Activated T-helper 2 cell treated with anti-CD3 and anti-CD28 coated beads, Interferon-gamma antibody, Interleukin-2, Interleukin-4, amounts not matched to agents 10 μg/mL and 5 μg/mL and 100 μg/mL, durations not matched to agents 14 hours and 24 hours and 36 hours (primary cell): ENCODE measurements at regions not wholly inside any gene's neighbourhood (a gene's known extent, or its start where the extent isn't known, plus 50 kb on each side); places are given as distances from the start of the nearest gene placed in this dataset.
"Not testable (repeated sequence)": the region's sequence is repeated elsewhere in the genome, so short reads cannot be mapped to it uniquely, and the experiment has no call there.

ENCODE experiments used
- DNase-seq: peaks from one replicate; pipeline ENCODE4 v3.0.0; 2021; ENCODE audit warnings: low spot score
- H3K27ac Mint-ChIP-seq: one replicate; pipeline ENCODE4 v1.8.0; 2021; ENCODE audit warnings: mixed read lengths
- H3K27me3 Mint-ChIP-seq: one replicate; pipeline ENCODE4 v1.8.0; 2021; ENCODE audit warnings: low read depth, mixed read lengths
- H3K36me3 Mint-ChIP-seq: one replicate; pipeline ENCODE4 v1.8.0; 2021; ENCODE audit warnings: low read depth, mixed read lengths
- H3K4me1 Mint-ChIP-seq: one replicate; pipeline ENCODE4 v1.8.0; 2021; ENCODE audit warnings: low read depth, mixed read lengths
- H3K4me3 Mint-ChIP-seq: one replicate; pipeline ENCODE4 v1.8.0; 2021; ENCODE audit warnings: low read depth, mild to moderate bottlenecking, moderate library complexity, mixed read lengths
- H3K9me3 Mint-ChIP-seq: one replicate; pipeline ENCODE4 v1.8.0; 2021; ENCODE audit warnings: mixed read lengths
- intact Hi-C: fragments of 100-400 bp; cut with micrococcal nuclease; formaldehyde crosslinking; loops from one replicate; pipeline ENCODE4 v1.15.1; 2023

GRCh38 chrX:129361576-129361975 is 161.7 kb downstream of the SMARCA1 start:
- H3K27ac Mint-ChIP-seq = no peak overlapping the region
- H3K27me3 Mint-ChIP-seq = no peaks in the 10 kb centered on the region
- no peaks in the 10 kb centered on the region for H3K9me3 Mint-ChIP-seq
- no peaks in the 10 kb centered on the region for H3K36me3 Mint-ChIP-seq
- intact Hi-C loops = no loop called here
- H3K4me1 Mint-ChIP-seq = peaks cover 2% of the 10 kb centered on the region
- no peak overlapping the region for H3K4me3 Mint-ChIP-seq
- DNase-seq = no peak

- Mint-ChIP-seq H3K4me1 (peaks cover 2% of the 10 kb centered on the region), H3K9me3 (no peaks in the 10 kb centered on the region), H3K4me3 (no peak overlapping the region), H3K36me3 (no peaks in the 10 kb centered on the region), H3K27me3 (no peaks in the 10 kb centered on the region), H3K27ac (no peak overlapping the region)
- DNase-seq = peak; percentile 8
- intact Hi-C loops = no loop called here
These were observed 163.1 kb downstream of the SMARCA1 start for GRCh38 chrX:129360175-129360574.

DNA sequence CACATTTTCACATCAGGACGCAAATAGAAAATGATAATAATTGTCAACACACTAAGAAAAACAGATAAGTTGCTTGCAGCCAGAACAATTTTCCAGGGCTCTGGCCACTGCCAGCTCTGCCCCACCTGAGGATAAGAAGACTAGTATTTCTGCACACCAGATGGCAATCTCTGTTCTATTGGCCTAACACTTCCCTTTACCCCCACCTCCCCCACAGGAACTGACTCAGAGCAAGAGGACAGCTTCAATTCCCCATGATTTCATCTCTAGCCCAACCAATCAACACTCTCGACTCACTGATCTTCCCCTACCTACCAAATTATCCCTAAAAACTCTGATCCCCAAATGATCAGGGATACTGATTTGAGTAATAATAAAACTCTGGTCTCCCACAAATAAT is 164.0 kb downstream of the SMARCA1 start:
- no peaks in the 10 kb centered on the region for H3K36me3 Mint-ChIP-seq
- no peak overlapping the region for H3K27ac Mint-ChIP-seq
- DNase-seq = no peak
- no peak overlapping the region for H3K4me3 Mint-ChIP-seq
- H3K4me1 Mint-ChIP-seq = peaks cover 2% of the 10 kb centered on the region
- H3K27me3 Mint-ChIP-seq = no peaks in the 10 kb centered on the region
- intact Hi-C loops = no loop called here
- H3K9me3 Mint-ChIP-seq = no peaks in the 10 kb centered on the region

GRCh38 chrX:129357428-129357827 is 165.9 kb downstream of the SMARCA1 start:
- H3K4me1 Mint-ChIP-seq, DNase-seq, H3K4me3 Mint-ChIP-seq, H3K27ac Mint-ChIP-seq, H3K9me3 Mint-ChIP-seq, H3K36me3 Mint-ChIP-seq, intact Hi-C loops, H3K27me3 Mint-ChIP-seq: not testable (repeated sequence)

GRCh38 chrX:129347291-129347690 is 176.0 kb downstream of the SMARCA1 start:
- H3K27me3 Mint-ChIP-seq = no peaks in the 10 kb centered on the region
- H3K36me3 Mint-ChIP-seq = no peaks in the 10 kb centered on the region
- H3K4me3 Mint-ChIP-seq = no peak overlapping the region
- H3K27ac Mint-ChIP-seq = no peak overlapping the region
- intact Hi-C loops = no loop called here
- H3K9me3 Mint-ChIP-seq = peaks cover 10% of the 10 kb centered on the region
- H3K4me1 Mint-ChIP-seq = no peaks in the 10 kb centered on the region
- DNase-seq = no peak

- intact Hi-C loops = no loop called here
- peaks cover 10% of the 10 kb centered on the region for H3K9me3 Mint-ChIP-seq
- no peaks in the 10 kb centered on the region for H3K36me3 Mint-ChIP-seq
- no peaks in the 10 kb centered on the region for H3K4me1 Mint-ChIP-seq
- no peaks in the 10 kb centered on the region for H3K27me3 Mint-ChIP-seq
- H3K27ac Mint-ChIP-seq = no peak overlapping the region
- H3K4me3 Mint-ChIP-seq = no peak overlapping the region
- no peak for DNase-seq
These were observed 176.7 kb downstream of the SMARCA1 start for GRCh38 chrX:129346574-129346973.

DNA sequence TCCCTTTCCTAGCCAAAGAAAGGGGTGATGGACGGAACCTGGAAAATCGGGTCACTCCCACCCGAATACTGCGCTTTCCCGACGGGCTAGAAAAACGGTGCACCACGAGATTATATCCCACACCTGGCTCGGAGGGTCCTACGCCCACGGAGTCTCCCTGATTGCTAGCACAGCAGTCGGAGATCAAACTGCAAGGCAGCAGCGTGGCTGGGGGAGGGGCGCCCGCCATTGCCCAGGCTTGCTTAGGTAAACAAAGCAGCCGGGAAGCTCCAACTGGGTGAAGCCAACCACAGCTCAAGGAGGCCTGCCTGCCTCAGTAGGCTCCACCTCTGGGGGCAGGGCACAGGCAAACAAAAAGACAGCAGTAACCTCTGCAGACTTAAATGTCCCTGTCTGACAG is 186.0 kb downstream of the SMARCA1 start:
- H3K36me3 Mint-ChIP-seq, H3K4me3 Mint-ChIP-seq, H3K4me1 Mint-ChIP-seq, H3K9me3 Mint-ChIP-seq, H3K27me3 Mint-ChIP-seq, H3K27ac Mint-ChIP-seq, DNase-seq, intact Hi-C loops: not testable (repeated sequence)

DNA sequence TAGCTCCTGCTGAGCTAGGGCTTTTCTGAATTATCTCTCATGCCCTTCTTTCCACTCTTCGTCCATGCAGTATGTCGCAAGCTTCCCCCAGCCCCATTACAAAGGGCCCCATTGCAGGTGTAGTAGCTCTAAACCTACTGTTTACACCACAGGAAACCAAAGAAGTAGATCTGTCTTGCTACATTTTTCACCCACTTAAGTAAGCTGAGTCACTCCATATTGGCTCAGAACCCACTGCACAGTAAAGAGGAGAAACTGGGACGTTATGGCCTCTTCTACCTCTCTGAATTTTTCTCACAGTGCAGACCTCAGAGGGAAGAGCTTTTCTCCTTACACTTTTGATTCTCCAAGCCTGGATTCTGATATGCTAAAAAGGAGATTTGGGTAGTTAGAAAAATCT is 200.2 kb downstream of the SMARCA1 start:
- H3K27me3 Mint-ChIP-seq = no peaks in the 10 kb centered on the region
- no peaks in the 10 kb centered on the region for H3K4me1 Mint-ChIP-seq
- H3K27ac Mint-ChIP-seq = no peak overlapping the region
- intact Hi-C loops = no loop called here
- H3K4me3 Mint-ChIP-seq = no peak overlapping the region
- no peaks in the 10 kb centered on the region for H3K9me3 Mint-ChIP-seq
- no peak for DNase-seq
- no peaks in the 10 kb centered on the region for H3K36me3 Mint-ChIP-seq

GRCh38 chrX:129318375-129318774 is 204.9 kb downstream of the SMARCA1 start:
- no peaks in the 10 kb centered on the region for H3K4me1 Mint-ChIP-seq
- no peaks in the 10 kb centered on the region for H3K27me3 Mint-ChIP-seq
- no peak for DNase-seq
- no peaks in the 10 kb centered on the region for H3K9me3 Mint-ChIP-seq
- intact Hi-C loops = no loop called here
- no peaks in the 10 kb centered on the region for H3K36me3 Mint-ChIP-seq
- no peak overlapping the region for H3K4me3 Mint-ChIP-seq
- no peak overlapping the region for H3K27ac Mint-ChIP-seq

GRCh38 chrX:129316461-129316860 is 206.8 kb downstream of the SMARCA1 start:
- H3K4me3 Mint-ChIP-seq = no peak overlapping the region
- H3K27me3 Mint-ChIP-seq = no peaks in the 10 kb centered on the region
- DNase-seq = no peak
- H3K4me1 Mint-ChIP-seq = no peaks in the 10 kb centered on the region
- no peak overlapping the region for H3K27ac Mint-ChIP-seq
- H3K36me3 Mint-ChIP-seq = no peaks in the 10 kb centered on the region
- intact Hi-C loops = no loop called here
- no peaks in the 10 kb centered on the region for H3K9me3 Mint-ChIP-seq

- H3K4me3 Mint-ChIP-seq = no peak overlapping the region
- no peaks in the 10 kb centered on the region for H3K27me3 Mint-ChIP-seq
- H3K4me1 Mint-ChIP-seq = no peaks in the 10 kb centered on the region
- intact Hi-C loops = no loop called here
- H3K36me3 Mint-ChIP-seq = no peaks in the 10 kb centered on the region
- no peaks in the 10 kb centered on the region for H3K9me3 Mint-ChIP-seq
- no peak overlapping the region for H3K27ac Mint-ChIP-seq
- DNase-seq = no peak
These were observed 213.3 kb downstream of the SMARCA1 start for GRCh38 chrX:129310000-129310399.

GRCh38 chrX:129262912-129263311 is 260.4 kb downstream of the SMARCA1 start:
- Mint-ChIP-seq H3K27me3 (no peaks in the 10 kb centered on the region), H3K4me3 (no peak overlapping the region), H3K36me3 (no peaks in the 10 kb centered on the region), H3K27ac (no peak overlapping the region), H3K9me3 (no peaks in the 10 kb centered on the region), H3K4me1 (no peaks in the 10 kb centered on the region)
- intact Hi-C loops = no loop called here
- no peak for DNase-seq

GRCh38 chrX:129255516-129255915 is 267.8 kb downstream of the SMARCA1 start:
- H3K36me3 Mint-ChIP-seq, H3K27ac Mint-ChIP-seq, intact Hi-C loops, H3K4me3 Mint-ChIP-seq, H3K27me3 Mint-ChIP-seq, DNase-seq, H3K9me3 Mint-ChIP-seq, H3K4me1 Mint-ChIP-seq: not testable (repeated sequence)

GRCh38 chrX:129249563-129249962 is 273.7 kb downstream of the SMARCA1 start:
- no peaks in the 10 kb centered on the region for H3K36me3 Mint-ChIP-seq
- no peaks in the 10 kb centered on the region for H3K9me3 Mint-ChIP-seq
- H3K27me3 Mint-ChIP-seq = no peaks in the 10 kb centered on the region
- H3K4me3 Mint-ChIP-seq = no peak overlapping the region
- no peak overlapping the region for H3K27ac Mint-ChIP-seq
- no peak for DNase-seq
- intact Hi-C loops = no loop called here
- no peaks in the 10 kb centered on the region for H3K4me1 Mint-ChIP-seq
